ENCODE measurements at regions not wholly inside any gene's neighbourhood (a gene's known extent, or its start where the extent isn't known, plus 50 kb on each side); places are given as distances from the start of the nearest gene placed in this dataset.
"Not testable (repeated sequence)": the region's sequence is repeated elsewhere in the genome, so short reads cannot be mapped to it uniquely, and the experiment has no call there.

- no peak for DNase-seq
Measured at GRCh38 chr11:92439133-92439532, 214.5 kb downstream of the FAT3 start.

DNA sequence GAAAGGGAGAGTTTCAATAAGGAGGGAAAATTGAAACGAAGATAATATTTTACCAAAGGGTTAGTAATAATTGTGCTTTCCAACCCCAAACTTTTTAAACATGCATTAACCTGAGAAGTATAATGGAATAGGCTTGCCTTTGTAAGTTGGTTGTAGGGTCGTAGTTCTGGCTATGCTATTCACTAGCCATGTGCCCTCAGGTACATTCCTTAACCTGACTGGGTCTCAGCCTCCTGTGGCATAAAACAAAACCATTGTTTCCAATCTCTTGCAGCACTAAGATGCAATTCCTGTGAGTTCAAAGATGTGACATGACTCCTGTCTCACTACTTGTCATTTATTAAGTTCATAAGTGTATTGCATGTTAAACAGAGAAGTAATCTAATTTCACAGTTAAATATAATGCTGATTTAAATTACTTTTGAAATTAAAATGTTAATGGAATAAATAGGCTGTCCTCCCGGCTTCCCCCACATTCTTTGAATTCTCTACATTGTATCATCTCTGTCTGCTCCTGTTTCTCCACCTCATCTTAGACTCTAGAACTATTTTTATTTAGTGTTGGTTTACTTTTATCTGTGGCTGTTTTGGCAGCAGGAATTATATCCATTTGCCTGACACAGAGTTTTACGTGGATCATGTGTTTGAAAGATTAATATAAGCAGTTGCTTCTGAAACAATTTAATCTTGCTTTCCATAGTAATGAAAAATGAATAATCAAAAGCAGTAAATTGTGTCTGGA lies 216.3 kb downstream of the FAT3 start:
- no peak for DNase-seq

- no peak for DNase-seq
Measured at GRCh38 chr11:92441443-92441726, 216.8 kb downstream of the FAT3 start.

- DNase-seq, result no peak
Measured at GRCh38 chr11:92443199-92443598, 218.6 kb downstream of the FAT3 start.

- no peak for DNase-seq
Measured at GRCh38 chr11:92447586-92447985, 223.0 kb downstream of the FAT3 start.

GRCh38 chr11:92449222-92449621 lies 224.6 kb downstream of the FAT3 start:
- no peak for DNase-seq

- DNase-seq, result no peak
Measured at GRCh38 chr11:92449780-92450179, 225.2 kb downstream of the FAT3 start.

DNA sequence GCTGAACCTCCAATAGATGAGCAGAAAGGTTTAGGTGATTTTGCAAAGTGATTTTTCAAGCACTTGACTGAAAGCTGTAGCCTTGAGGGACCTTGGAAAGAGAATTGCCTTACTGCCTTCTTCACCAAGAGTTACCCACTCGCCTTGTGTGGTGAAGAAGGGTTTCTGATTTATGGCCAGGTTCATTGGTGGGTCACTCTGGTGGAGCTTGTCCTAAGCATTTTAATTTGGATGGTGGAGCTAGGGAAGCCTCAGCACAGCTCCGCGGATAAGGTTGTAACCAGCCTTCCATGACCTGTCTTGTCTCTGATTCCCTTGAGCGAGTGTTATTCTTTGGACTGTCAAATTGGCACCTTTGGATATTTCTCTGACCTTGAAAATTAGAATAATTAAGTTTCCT lies 226.4 kb downstream of the FAT3 start:
- DNase-seq, result no peak

- DNase-seq, result no peak
Measured at GRCh38 chr11:92453055-92453454, 228.4 kb downstream of the FAT3 start.

- no peak for DNase-seq
Measured at GRCh38 chr11:92455210-92455790, 230.7 kb downstream of the FAT3 start.

DNA sequence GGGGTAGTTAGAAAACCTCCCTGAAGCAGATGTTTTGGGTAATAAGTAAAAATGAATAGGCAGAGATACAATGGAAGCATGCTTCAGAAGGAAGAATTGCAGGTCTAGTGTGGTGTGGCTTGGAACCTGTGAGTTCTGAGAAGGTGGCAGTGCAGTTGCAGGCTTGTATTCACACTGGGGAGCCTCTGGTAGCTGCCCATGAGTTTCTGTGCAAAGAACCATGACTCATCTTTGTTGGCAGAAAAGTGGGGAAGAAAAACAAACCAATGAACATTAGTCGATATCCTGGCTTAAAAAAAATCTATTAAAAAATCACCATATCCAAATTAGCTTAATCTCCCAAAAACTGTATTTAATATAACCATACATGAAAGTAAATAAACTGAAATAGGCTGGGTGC lies 232.6 kb downstream of the FAT3 start:
- DNase-seq, result no peak

DNA sequence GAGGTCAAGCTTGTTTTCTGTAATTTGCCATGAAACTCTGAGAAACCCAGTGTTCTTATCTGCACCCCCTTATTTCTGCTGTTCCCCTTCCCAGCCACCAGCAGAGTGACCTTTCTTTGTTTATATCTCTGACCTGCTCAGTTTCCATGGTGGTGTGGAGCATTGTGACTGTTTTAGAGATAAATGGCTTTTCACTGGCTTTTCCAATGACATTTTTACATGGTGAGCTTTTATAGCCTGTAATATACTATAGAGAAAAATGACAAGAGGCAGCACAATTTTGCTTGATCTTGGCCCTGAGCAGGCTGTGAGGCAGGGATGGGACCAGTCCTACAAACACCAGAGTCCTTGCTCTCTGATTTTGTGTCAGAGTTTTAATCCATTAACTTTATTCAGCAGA lies 233.9 kb downstream of the FAT3 start:
- DNase-seq, result no peak

DNA sequence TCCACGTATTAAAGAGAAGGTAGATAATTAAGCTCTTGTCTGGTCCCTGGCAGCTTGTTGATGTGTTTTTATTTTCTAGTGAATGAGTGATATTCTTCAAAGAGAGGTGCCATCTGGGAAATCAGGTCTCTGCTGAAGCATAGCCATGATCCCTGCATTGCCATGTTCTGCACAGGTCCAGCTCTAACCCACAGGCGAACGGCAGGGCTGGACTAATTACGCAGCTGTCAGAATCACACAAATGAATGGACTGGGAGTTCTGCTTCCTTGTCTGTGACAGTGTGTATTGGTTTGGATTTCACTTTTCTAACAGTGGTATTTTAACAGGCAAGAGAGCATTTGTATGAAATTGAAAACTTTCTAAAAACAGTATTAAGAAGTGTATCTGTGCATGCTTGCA lies 235.6 kb downstream of the FAT3 start:
- no peak for DNase-seq

DNA sequence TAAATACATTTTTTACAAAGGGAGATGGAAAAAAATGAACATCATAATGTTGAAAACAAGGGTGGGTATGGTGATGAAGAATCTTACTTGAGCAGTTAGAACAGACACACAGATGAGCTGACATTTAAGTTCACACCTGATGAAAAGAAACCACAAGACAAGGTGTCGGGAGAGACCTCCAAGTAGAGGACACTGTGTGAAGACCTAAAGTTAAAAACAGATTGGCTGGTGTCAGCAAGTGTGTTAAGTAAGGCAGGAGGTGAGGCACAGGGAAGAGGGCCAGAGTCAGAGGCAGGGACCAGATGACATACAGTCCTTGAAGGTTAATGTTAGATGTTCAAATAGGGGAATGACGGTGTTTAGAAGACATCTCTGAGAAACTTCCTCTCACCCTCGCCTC lies 236.8 kb downstream of the FAT3 start:
- DNase-seq, result no peak

- DNase-seq, result no peak
Measured at GRCh38 chr11:92462821-92463220, 238.2 kb downstream of the FAT3 start.

- DNase-seq, result no peak
Measured at GRCh38 chr11:92464822-92465221, 240.2 kb downstream of the FAT3 start.

DNA sequence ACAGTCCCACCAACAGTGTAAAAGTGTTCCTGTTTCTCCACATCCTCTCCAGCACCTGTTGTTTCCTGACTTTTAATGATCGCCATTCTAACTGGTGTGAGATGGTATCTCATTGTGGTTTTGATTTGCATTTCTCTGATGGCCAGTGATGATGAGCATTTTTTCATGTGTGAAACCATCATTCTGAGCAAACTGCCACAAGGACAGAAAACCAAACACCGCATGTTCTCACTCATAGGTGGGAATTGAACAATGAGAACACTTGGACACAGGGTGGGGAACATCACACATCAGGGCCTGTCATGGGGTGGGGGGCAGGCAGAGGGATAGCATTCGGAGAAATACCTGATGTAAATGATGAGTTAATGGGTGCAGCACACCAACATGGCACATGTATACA lies 240.8 kb downstream of the FAT3 start:
- DNase-seq, result not testable (repeated sequence)

- DNase-seq, result no peak
Measured at GRCh38 chr11:92473736-92474135, 249.1 kb downstream of the FAT3 start.

- no peak for DNase-seq
Measured at GRCh38 chr11:92475316-92475715, 250.7 kb downstream of the FAT3 start.

DNA sequence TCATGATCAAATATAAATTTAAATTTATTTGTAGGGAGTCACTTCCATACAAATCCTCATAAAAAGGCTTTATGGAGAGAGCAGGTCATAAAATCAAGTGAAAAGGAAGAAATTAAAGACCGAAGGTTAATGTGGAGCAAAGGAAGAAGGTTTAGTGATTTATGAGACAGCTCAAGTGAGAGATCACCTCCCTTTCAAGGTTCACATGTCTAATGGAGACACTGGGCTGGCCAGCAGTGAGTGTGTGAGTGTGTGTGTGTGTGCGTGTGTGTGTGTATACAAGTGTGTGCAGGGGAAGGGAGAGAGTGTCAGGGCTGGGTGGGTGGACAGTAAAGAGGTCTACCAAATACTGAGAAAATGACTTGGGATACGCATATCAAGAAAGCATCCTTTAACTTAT lies 251.2 kb downstream of the FAT3 start:
- DNase-seq, result no peak

DNA sequence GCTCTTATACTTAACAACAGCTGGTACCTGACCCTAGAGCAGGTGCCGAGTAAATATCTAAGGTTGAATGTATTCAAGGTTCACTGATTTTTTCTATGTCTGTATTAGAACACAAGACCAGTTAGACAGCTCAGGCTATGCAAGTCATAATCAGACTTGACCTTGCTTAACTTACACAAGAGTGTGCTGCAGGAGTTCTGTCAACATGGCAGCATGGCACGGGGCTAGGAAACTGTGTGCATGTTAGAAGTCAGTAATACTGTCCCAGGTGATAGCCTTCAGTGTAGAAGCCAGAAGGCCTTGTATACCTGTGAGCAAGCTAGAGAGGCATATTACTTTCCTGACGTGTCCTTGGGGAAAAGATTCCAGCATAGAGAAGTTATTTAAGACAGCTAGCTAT lies 253.1 kb downstream of the FAT3 start:
- DNase-seq, result no peak

DNA sequence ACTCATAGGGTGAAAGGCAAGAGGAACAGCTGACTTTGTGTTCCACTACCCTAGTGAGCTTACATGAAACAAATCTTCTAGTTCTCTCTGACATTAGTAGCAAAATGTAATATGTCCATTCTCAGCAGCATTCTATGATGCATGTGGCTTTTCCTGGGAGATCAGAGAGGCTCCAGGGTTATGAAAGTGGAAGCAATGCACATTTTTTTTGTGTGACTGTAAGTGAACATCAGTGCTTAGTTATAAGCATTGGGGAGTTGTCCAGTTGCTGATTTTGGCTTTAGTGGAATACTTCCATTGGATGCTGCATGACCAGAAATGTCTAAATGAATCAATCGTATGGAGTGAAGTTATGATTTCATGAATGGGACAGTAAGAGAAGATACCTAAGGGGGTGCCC lies 255.9 kb downstream of the FAT3 start:
- DNase-seq, result no peak

- no peak for DNase-seq
Measured at GRCh38 chr11:92482492-92483060, 258.0 kb downstream of the FAT3 start.

- DNase-seq, result no peak
Measured at GRCh38 chr11:92484570-92484969, 260.0 kb downstream of the FAT3 start.

- no peak for DNase-seq
Measured at GRCh38 chr11:92489826-92490399, 265.3 kb downstream of the FAT3 start.
